Ectodermal cell (in vitro differentiated cells): ENCODE measurements at regions not wholly inside any gene's neighbourhood (a gene's known extent, or its start where the extent isn't known, plus 50 kb on each side); places are given as distances from the start of the nearest gene placed in this dataset.

Source experiments
- H3K27ac ChIP-seq: 2 replicates; pipeline ENCODE4 v1.7.0; 2013; ENCODE audit warnings: mild to moderate bottlenecking, low read depth, low read length; ENCODE audit not compliant: insufficient read depth, poor library complexity, severe bottlenecking
- H3K27me3 ChIP-seq: 2 replicates; pipeline ENCODE4 v1.7.0; 2013; ENCODE audit warnings: mild to moderate bottlenecking, low read length; ENCODE audit not compliant: insufficient read depth, control insufficient read depth, poor library complexity, severe bottlenecking
- H3K36me3 ChIP-seq: one replicate; pipeline ENCODE4 v1.7.0; 2013; ENCODE audit warnings: low read length; ENCODE audit not compliant: control insufficient read depth, insufficient read depth
- H3K4me1 ChIP-seq: one replicate; pipeline ENCODE4 v1.7.0; 2013; ENCODE audit warnings: low read length; ENCODE audit not compliant: control insufficient read depth, insufficient read depth
- H3K4me3 ChIP-seq: 2 replicates; pipeline ENCODE4 v1.7.0; 2013; ENCODE audit warnings: low read depth, low read length, control low read depth; ENCODE audit not compliant: insufficient read depth
- H3K9me3 ChIP-seq: 2 replicates; pipeline ENCODE4 v1.7.0; 2013; ENCODE audit warnings: mild to moderate bottlenecking, low read length, moderate library complexity; ENCODE audit not compliant: control insufficient read depth
- WGBS, 2 experiments: methylation state at CpG; one replicate each; pipeline ENCODE4 v1.1.7; 2013; ENCODE audit warnings: missing lambda C conversion rate in 2 of 2; 5-methylcytosine and 5-hydroxymethylcytosine counted together

GRCh38 chr4:156659570-156659969 lies 312.0 kb downstream of the PDGFC start:
- Histone ChIP-seq H3K36me3 (no peaks in the 10 kb centered on the region), H3K27ac (no peak overlapping the region), H3K9me3 (no peaks in the 10 kb centered on the region), H3K27me3 (no peaks in the 10 kb centered on the region), H3K4me3 (no peak overlapping the region), H3K4me1 (peaks cover 11% of the 10 kb centered on the region)
- WGBS, 2 experiments, result 96 to 100% methylated on average over 1 to 2 of the region's 2 CpGs

- 100% methylated on average over 2 of the region's 2 CpGs for WGBS, 2 experiments
- Histone ChIP-seq H3K4me1 (no peaks in the 10 kb centered on the region), H3K27me3 (no peaks in the 10 kb centered on the region), H3K27ac (no peak overlapping the region), H3K36me3 (no peaks in the 10 kb centered on the region), H3K4me3 (no peak overlapping the region), H3K9me3 (no peaks in the 10 kb centered on the region)
These were observed 314.7 kb downstream of the PDGFC start for GRCh38 chr4:156656896-156657295.

DNA sequence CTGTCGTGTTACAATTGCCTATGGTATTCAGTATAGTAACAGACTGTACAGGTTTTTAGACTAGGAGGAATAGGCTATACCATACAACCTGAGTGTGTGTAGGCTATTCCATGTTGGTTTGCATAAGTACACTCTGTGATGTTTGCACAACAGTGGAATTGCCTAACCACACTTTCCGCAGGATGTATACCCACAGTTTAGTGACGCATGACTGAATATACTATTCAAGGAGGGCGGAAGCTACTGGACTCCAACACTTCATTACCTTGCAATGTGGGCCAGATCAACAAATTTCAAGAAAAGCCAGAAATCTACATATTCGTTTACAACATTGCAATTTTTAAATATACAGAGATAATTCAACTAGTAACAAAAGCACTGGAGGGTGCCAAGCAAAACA lies 317.2 kb downstream of the PDGFC start:
- 91 to 94% methylated on average over 5 of the region's 5 CpGs for WGBS, 2 experiments
- Histone ChIP-seq H3K27me3 (no peaks in the 10 kb centered on the region), H3K4me1 (no peaks in the 10 kb centered on the region), H3K27ac (no peak overlapping the region), H3K36me3 (no peaks in the 10 kb centered on the region), H3K4me3 (no peak overlapping the region), H3K9me3 (no peaks in the 10 kb centered on the region)

DNA sequence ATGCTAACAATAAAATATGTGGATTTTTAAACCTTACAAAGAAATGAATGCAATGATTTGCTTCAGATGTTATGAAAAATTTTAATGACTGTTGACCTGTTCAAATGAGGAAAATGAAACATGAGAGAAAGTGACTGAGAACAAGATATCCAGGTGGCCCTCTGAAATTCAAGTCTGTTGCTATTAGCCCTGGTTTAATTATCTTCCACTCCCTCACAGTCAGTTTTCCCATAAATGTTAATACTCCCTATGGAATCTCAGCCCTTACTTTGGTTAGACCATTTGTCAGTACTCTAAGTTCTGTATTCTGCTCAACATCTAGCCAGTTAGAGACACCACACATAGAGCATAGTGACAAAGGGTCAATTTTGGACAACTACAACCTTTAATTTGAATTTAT lies 327.8 kb downstream of the PDGFC start:
- H3K36me3 ChIP-seq, result no peaks in the 10 kb centered on the region
- no peak overlapping the region for H3K27ac ChIP-seq
- H3K4me1 ChIP-seq, result no peaks in the 10 kb centered on the region
- H3K27me3 ChIP-seq, result no peaks in the 10 kb centered on the region
- H3K9me3 ChIP-seq, result no peaks in the 10 kb centered on the region
- H3K4me3 ChIP-seq, result no peak overlapping the region

- WGBS, 2 experiments, result 93 to 95% methylated on average over 3 of the region's 3 CpGs
- Histone ChIP-seq H3K9me3 (no peaks in the 10 kb centered on the region), H3K4me1 (no peaks in the 10 kb centered on the region), H3K36me3 (no peaks in the 10 kb centered on the region), H3K27me3 (no peaks in the 10 kb centered on the region), H3K4me3 (no peak overlapping the region), H3K27ac (no peak overlapping the region)
These were observed 329.4 kb downstream of the PDGFC start for GRCh38 chr4:156642161-156642560.

GRCh38 chr4:156638925-156639605 lies 332.5 kb downstream of the PDGFC start:
- no peak overlapping the region for H3K27ac ChIP-seq
- WGBS, 2 experiments, result 90 to 97% methylated on average over 4 of the region's 4 CpGs

GRCh38 chr4:156638334-156638733 lies 333.3 kb downstream of the PDGFC start:
- H3K4me3 ChIP-seq, result no peak overlapping the region
- H3K36me3 ChIP-seq, result no peaks in the 10 kb centered on the region
- H3K9me3 ChIP-seq, result no peaks in the 10 kb centered on the region
- H3K27ac ChIP-seq, result no peak overlapping the region
- WGBS, 2 experiments, result 85 to 88% methylated on average over 5 of the region's 5 CpGs
- H3K4me1 ChIP-seq, result no peaks in the 10 kb centered on the region
- H3K27me3 ChIP-seq, result no peaks in the 10 kb centered on the region

More at GRCh38 chr4:156638925-156639605, 332.5 kb downstream of the PDGFC start:
- Histone ChIP-seq H3K36me3 (no peaks in the 10 kb centered on the region), H3K27me3 (no peaks in the 10 kb centered on the region), H3K4me3 (no peak overlapping the region), H3K4me1 (no peaks in the 10 kb centered on the region), H3K9me3 (no peaks in the 10 kb centered on the region)

DNA sequence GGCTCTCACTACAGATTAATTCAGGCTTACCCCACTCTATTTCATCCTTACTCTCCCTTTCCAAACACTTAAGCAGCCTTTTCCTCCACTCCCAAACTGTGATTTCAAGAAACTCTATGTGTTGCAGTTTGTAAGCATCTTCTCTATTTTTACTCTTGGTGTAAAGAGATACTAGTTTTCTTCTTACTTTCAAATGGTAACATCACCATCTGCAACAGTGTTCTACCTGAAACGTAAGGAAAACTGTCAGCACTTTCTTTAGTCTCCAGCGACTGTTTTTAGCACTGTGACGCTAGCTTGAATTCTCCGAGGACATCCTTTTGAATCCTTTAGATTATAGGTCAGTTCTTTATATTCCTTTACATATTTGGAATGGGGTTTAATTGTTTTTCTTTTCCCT lies 335.2 kb downstream of the PDGFC start:
- no peak overlapping the region for H3K27ac ChIP-seq
- 88 to 91% methylated on average over 4 of the region's 4 CpGs for WGBS, 2 experiments
- no peaks in the 10 kb centered on the region for H3K4me1 ChIP-seq
- no peaks in the 10 kb centered on the region for H3K9me3 ChIP-seq
- H3K27me3 ChIP-seq, result no peaks in the 10 kb centered on the region
- H3K36me3 ChIP-seq, result no peaks in the 10 kb centered on the region
- no peak overlapping the region for H3K4me3 ChIP-seq

DNA sequence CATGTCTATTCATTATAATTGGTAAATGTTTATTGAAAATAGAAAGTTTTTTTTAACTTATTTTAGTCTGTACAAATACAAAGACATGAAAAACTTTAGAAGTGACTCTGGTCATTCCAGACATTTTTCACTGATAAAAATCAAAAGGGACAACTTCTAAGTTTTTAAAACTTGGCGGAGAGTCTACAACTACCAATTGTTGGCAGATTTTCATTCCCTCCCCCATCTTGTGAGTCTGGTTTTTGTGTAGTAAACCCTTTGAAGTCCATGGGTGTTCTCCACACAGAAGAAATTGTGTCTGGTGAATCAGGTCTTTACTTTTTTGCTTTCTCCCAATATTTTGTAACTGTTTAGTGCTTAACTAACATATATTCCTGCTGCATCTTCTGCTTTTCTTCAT lies 336.5 kb downstream of the PDGFC start:
- Histone ChIP-seq H3K4me1 (no peaks in the 10 kb centered on the region), H3K27ac (no peak overlapping the region), H3K4me3 (no peak overlapping the region), H3K36me3 (no peaks in the 10 kb centered on the region), H3K27me3 (no peaks in the 10 kb centered on the region), H3K9me3 (no peaks in the 10 kb centered on the region)
- WGBS, 2 experiments, result 78 to 100% methylated on average over 1 of the region's 1 CpG

GRCh38 chr4:156634612-156635011 lies 337.0 kb downstream of the PDGFC start:
- 80 to 100% methylated on average over 1 of the region's 1 CpG for WGBS, 2 experiments
- no peak overlapping the region for H3K27ac ChIP-seq

DNA sequence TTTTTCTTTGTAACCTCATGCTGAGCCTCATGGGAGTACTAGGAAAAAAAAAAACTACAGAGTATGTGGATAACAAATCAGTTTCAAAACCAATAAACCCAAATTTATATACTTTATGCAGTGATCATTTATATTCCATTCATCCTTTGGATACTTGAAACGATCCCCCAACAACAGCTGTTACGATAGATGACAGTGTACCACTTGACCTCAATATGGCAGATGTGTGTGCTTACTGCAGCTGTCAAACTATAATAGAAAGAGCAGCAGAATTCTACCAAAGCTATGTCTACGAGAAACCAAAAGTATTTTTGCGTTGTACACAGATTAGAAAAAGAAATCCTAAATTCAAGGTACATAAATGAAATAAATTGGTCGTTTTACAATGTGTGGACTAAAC lies 337.8 kb downstream of the PDGFC start:
- 91 to 98% methylated on average over 3 to 5 of the region's 5 CpGs for WGBS, 2 experiments
- Histone ChIP-seq H3K9me3 (peaks cover under 1% of the 10 kb centered on the region), H3K27me3 (no peaks in the 10 kb centered on the region), H3K27ac (no peak overlapping the region), H3K4me1 (no peaks in the 10 kb centered on the region), H3K36me3 (no peaks in the 10 kb centered on the region), H3K4me3 (no peak overlapping the region)

More at GRCh38 chr4:156634612-156635011, 337.0 kb downstream of the PDGFC start:
- Histone ChIP-seq H3K4me1 (no peaks in the 10 kb centered on the region), H3K4me3 (no peak overlapping the region), H3K27me3 (no peaks in the 10 kb centered on the region), H3K9me3 (no peaks in the 10 kb centered on the region), H3K36me3 (no peaks in the 10 kb centered on the region)
